Lower leg skin (tissue), 4 donors: ENCODE measurements at regions not wholly inside any gene's neighbourhood (a gene's known extent, or its start where the extent isn't known, plus 50 kb on each side); places are given as distances from the start of the nearest gene placed in this dataset.
"Not testable (repeated sequence)": the region's sequence is repeated elsewhere in the genome, so short reads cannot be mapped to it uniquely, and the experiment has no call there.

Experiments
- DNase-seq, 2 donors: peaks; one replicate each; pipeline ENCODE4 v3.0.0-alpha.2; 2019; ENCODE audit warnings: low spot score in 2 of 2
- H3K4me3 ChIP-seq: fragments of 200-600 bp; sonication (generic); 2 replicates; pipeline ENCODE4 v1.5.1; 2017; ENCODE audit warnings: mild to moderate bottlenecking, low read depth; ENCODE audit not compliant: poor library complexity, severe bottlenecking
- POLR2A ChIP-seq, 2 donors: fragments of 450-650 bp; IDR thresholded peaks; one replicate each; pipeline ENCODE4 v1.6.1; 2016 to 2017; ENCODE audit warnings: antibody characterized with exemption in 2 of 2, mild to moderate bottlenecking in 1 of 2, moderate library complexity in 1 of 2
- whole genome bisulfite sequencing, 2 donors: methylation state at CpG; one replicate each; pipeline ENCODE4 v1.1.5; 2018; 5-methylcytosine and 5-hydroxymethylcytosine counted together
- intact Hi-C: fragments of 100-400 bp; cut with DNase I; formaldehyde crosslinking; loops from one replicate; pipeline ENCODE4 v1.15.0; 2023; ENCODE audit warnings: low total_unique reads
- TF ChIP-seq, protein P1 (sequence below), 3 donors: fragments of 450-650 bp; IDR thresholded peaks; one replicate each; pipeline ENCODE4 v1.5.1; 2016; ENCODE audit warnings: antibody characterized with exemption in 3 of 3, mild to moderate bottlenecking in 3 of 3, moderate library complexity in 2 of 3

DNA sequence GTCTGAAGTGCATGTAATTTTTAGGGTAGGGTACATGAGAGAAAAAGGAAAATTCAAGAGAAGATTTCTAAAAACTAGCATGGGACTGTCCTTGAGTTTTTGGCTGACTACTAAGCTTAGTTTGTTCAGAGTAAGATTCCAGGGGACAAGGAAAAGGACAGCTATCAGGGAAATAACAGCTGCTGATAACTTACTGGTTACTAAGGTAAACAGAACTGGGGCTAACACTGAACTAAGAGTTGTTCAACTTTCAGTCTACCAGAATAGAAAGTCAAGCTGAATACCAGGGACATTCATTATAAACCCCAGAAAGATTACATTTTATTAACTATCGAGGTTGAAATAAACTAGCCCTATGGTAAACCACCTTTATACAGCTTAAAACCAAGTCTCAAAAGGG lies 261.8 kb upstream of the CYRIA start:
- no peak overlapping the region for H3K4me3 ChIP-seq
- TF ChIP-seq, protein P1, sequence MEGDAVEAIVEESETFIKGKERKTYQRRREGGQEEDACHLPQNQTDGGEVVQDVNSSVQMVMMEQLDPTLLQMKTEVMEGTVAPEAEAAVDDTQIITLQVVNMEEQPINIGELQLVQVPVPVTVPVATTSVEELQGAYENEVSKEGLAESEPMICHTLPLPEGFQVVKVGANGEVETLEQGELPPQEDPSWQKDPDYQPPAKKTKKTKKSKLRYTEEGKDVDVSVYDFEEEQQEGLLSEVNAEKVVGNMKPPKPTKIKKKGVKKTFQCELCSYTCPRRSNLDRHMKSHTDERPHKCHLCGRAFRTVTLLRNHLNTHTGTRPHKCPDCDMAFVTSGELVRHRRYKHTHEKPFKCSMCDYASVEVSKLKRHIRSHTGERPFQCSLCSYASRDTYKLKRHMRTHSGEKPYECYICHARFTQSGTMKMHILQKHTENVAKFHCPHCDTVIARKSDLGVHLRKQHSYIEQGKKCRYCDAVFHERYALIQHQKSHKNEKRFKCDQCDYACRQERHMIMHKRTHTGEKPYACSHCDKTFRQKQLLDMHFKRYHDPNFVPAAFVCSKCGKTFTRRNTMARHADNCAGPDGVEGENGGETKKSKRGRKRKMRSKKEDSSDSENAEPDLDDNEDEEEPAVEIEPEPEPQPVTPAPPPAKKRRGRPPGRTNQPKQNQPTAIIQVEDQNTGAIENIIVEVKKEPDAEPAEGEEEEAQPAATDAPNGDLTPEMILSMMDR (IDR thresholded peaks at IDR 0.05): no peak
- no peak for TF ChIP-seq POLR2A (IDR thresholded peaks at IDR 0.05)
- no peak for DNase-seq
- intact Hi-C loops: no loop called here
- WGBS, 2 donors: 91% methylated on average over 1 of the region's 1 CpG

DNA sequence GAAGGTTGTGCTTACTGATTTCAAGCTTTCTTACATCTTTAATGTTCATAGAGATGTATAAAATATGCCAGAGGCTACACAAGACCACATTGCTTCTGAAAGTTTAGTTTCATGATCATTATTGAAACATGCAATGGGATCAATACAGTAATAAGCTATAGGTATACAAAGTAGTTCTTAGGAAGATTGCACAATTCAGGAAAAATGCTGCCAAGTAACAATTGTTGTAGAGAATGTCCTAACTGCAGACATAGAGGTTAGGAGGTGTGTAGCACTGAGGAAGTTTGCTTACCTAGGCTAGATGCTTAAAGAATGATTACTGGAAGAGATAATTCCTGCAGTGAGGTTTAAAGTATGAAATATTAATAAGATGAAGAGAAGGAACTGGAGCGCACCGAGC lies 259.5 kb upstream of the CYRIA start:
- intact Hi-C loops: no loop called here
- no peak for DNase-seq
- no peak overlapping the region for H3K4me3 ChIP-seq
- WGBS, 2 donors: 89 to 96% methylated on average over 2 of the region's 2 CpGs
- TF ChIP-seq POLR2A (IDR thresholded peaks at IDR 0.05): no peak
- TF ChIP-seq, protein P1 (IDR thresholded peaks at IDR 0.05): no peak

DNA sequence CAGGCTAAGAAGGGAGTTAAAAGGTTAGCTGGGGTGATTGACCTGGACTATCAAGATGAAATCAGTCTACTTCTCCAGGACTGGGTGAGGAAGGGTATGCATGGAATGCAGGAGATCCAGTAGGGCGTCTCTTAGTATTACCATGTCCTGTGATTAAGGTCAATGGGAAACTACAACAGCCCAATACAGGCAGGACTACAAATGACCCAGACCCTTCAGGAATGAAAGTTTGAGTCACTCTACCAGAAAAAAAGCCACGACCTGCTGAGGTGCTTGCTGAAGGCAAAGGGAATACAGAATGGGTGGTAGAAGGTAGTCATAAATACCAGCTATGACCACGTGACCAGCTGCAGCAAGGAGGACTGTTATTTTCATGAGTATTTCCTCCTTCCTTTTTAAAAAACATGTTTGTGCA lies 249.7 kb upstream of the CYRIA start:
- not testable (repeated sequence) for DNase-seq
- 49 to 55% methylated on average over 3 of the region's 3 CpGs for WGBS, 2 donors

DNA sequence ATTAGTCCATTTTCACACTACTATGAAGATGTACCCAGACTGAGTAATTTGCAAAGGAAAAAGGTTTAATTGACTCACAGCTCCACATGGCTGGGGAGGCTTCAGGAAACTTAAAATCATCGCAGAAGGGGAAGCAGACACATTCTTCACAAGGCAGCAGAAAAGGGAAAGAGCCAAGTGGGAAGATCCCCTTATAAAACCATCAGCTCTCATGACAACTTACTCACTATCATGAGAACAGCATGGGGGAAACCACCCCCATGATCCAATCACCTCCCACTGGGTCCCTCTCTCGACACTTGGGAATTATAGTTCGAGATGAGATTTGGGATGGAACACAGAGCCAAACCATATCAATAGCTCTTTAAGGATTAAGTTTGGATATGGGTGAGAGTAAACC lies 246.1 kb upstream of the CYRIA start:
- DNase-seq: no peak
- WGBS, 2 donors: 70 to 74% methylated on average over 3 of the region's 3 CpGs
- TF ChIP-seq, protein P1 (IDR thresholded peaks at IDR 0.05): no peak
- TF ChIP-seq POLR2A (IDR thresholded peaks at IDR 0.05): no peak
- intact Hi-C loops: no loop called here
- no peak overlapping the region for H3K4me3 ChIP-seq

More for the DNA sequence above, 249.7 kb upstream of the CYRIA start:
- intact Hi-C loops, H3K4me3 ChIP-seq: not testable (repeated sequence)

DNA sequence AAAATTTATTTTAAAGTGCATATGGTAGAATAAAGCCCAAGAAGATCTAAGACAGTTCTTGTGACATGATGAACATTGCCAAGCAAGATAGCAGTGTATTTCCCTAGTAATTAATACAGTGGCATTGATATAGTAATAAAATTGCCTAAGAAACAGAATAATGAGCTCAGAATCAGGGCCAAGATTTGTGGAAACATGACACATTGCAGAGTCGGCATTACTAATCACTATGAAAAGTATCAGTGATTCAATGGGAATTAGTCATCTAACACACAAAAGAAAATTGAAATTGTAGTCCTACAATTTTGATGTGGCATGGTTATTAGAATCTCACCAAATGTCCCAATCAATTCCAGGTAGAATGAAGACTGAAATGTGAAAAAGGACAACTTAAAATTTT lies 243.0 kb upstream of the CYRIA start:
- intact Hi-C loops: no loop called here
- H3K4me3 ChIP-seq: no peak overlapping the region
- WGBS, 2 donors: 17 to 45% methylated on average over 1 of the region's 1 CpG
- no peak for DNase-seq
- TF ChIP-seq POLR2A (IDR thresholded peaks at IDR 0.05): no peak
- TF ChIP-seq, protein P1 (IDR thresholded peaks at IDR 0.05): no peak

DNA sequence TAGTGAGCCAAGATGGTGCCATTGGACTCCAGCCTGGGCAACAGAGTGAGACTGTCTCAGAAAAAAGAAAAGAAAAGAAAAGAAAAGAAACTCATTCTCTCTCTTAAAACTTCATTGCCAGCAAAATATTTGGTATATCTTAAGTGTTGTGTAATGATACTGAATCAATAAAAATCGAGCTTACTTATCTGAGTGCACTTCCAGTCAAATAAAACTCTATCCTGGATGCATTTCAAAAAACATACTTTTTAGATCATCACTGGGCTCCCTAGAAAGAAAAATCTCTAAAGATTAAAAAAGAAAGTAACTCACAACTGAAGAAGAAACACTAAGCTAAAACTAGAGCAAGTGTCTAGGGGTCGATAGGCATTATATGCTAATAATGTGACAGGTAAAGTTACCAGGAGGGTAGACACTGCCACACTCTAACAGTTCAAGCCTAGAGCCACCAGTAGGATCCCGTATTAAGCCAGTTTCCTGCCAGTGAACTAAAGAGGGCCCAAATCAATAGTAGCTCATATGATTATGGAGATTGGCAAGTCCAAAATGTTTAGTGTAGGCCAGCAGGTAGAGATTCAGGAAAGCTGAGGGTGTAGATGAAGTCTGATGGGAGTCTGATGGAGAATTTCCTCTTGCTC lies 242.1 kb upstream of the CYRIA start:
- TF ChIP-seq, protein P1 (IDR thresholded peaks at IDR 0.05): no peak
- TF ChIP-seq POLR2A (IDR thresholded peaks at IDR 0.05): no peak
- 72 to 73% methylated on average over 3 of the region's 3 CpGs for WGBS, 2 donors
- no peak overlapping the region for H3K4me3 ChIP-seq
- no peak for DNase-seq
- intact Hi-C loops: no loop called here

DNA sequence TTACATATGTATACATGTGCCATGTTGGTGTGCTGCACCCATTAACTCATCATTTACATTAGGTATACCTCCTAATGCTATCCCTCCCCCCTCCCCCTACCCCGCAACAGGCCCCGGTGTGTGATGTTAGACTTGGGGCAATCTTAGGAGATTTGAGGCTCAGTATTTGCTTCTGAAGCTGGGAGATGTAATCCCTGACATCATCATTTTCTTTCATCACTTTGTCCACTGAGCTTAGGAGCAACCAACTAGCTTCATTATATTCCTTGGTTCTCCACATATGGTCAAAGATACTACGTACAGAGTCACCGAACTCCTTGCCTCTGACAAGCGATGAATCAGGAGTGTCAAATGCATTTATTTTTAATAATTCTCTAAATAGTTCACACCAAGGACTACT lies 239.7 kb upstream of the CYRIA start:
- DNase-seq, intact Hi-C loops, H3K4me3 ChIP-seq: not testable (repeated sequence)
- WGBS, 2 donors: 96 to 97% methylated on average over 5 of the region's 5 CpGs
